ENCODE measurements at regions not wholly inside any gene's neighbourhood (a gene's known extent, or its start where the extent isn't known, plus 50 kb on each side); places are given as distances from the start of the nearest gene placed in this dataset.

DNA sequence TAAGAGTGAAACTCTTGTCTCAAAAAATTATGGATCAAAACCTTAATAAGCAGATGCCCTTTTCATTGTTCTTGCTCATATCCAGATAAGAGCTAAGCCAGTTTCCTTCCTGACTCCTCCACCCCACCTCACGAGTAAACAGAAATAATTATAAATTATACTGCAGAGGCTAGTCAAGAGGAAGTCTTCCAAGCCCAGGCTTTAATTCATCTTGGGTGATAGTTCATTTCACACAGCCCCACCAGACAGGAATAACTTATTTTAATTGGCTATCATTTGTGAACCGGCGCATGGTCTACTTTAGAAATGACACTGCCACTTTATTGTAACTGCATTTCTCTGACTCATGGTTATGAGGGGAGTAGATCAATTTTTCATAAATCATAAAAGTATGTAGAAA lies 102.0 kb downstream of the BTBD3 start:
- H3K9me3 ChIP-seq (ENCODE audit: control insufficient read depth, insufficient read depth, low read depth, low read length) = no peaks in the 10 kb centered on the region
- no peaks in the 10 kb centered on the region for H3K27me3 ChIP-seq (ENCODE audit: control insufficient read depth, insufficient read depth, low read length)
- no peaks in the 10 kb centered on the region for H3K79me2 ChIP-seq (ENCODE audit: control insufficient read depth, insufficient read depth, low read length)
- no peak for TF ChIP-seq CTCF (conservative IDR thresholded peaks at IDR 0.05 in 1 of 2, IDR thresholded peaks at IDR 0.05 in 1 of 2; ENCODE audit: low read depth in 1 of 2, low read length in 2 of 2)
- TF ChIP-seq EZH2 (IDR thresholded peaks at IDR 0.05; ENCODE audit: low read length, missing control alignments) = no peak
- H3K9ac ChIP-seq (ENCODE audit: insufficient read depth, low read length) = no peak overlapping the region
- no peak overlapping the region for H3K4me3 ChIP-seq (replicated peaks in 1 of 4; ENCODE audit: control extremely low read depth in 1 of 4, insufficient read depth in 1 of 4, low read depth in 3 of 4, low read length in 4 of 4)
- no peaks in the 10 kb centered on the region for H4K20me1 ChIP-seq (ENCODE audit: control insufficient read depth, extremely low read depth, insufficient read depth, low read length)
- DNase-seq (ENCODE audit: low read depth in 2 of 2) = no peak
- H3K27ac ChIP-seq (ENCODE audit: insufficient read depth, low read length) = no peak overlapping the region
- H3K4me2 ChIP-seq (ENCODE audit: extremely low read depth, insufficient read depth, low read length) = no peak overlapping the region
- H3K36me3 ChIP-seq (ENCODE audit: control insufficient read depth, insufficient read depth, low read length) = no peaks in the 10 kb centered on the region
- no peak overlapping the region for H2AFZ ChIP-seq (ENCODE audit: low read length)
- H3K4me1 ChIP-seq (ENCODE audit: control insufficient read depth, extremely low read depth, insufficient read depth, low read length) = no peaks in the 10 kb centered on the region

GRCh38 chr20:12020846-12021245 lies 103.2 kb downstream of the BTBD3 start:
- no peaks in the 10 kb centered on the region for H3K9me3 ChIP-seq (ENCODE audit: control insufficient read depth, insufficient read depth, low read depth, low read length)
- no peaks in the 10 kb centered on the region for H3K27me3 ChIP-seq (ENCODE audit: control insufficient read depth, insufficient read depth, low read length)
- no peaks in the 10 kb centered on the region for H4K20me1 ChIP-seq (ENCODE audit: control insufficient read depth, extremely low read depth, insufficient read depth, low read length)
- H3K4me2 ChIP-seq (ENCODE audit: extremely low read depth, insufficient read depth, low read length) = no peak overlapping the region
- TF ChIP-seq EZH2 (IDR thresholded peaks at IDR 0.05; ENCODE audit: low read length, missing control alignments) = no peak
- no peak for TF ChIP-seq CTCF (conservative IDR thresholded peaks at IDR 0.05 in 1 of 2, IDR thresholded peaks at IDR 0.05 in 1 of 2; ENCODE audit: low read depth in 1 of 2, low read length in 2 of 2)
- no peak overlapping the region for H3K27ac ChIP-seq (ENCODE audit: insufficient read depth, low read length)
- H3K79me2 ChIP-seq (ENCODE audit: control insufficient read depth, insufficient read depth, low read length) = no peaks in the 10 kb centered on the region
- no peaks in the 10 kb centered on the region for H3K4me1 ChIP-seq (ENCODE audit: control insufficient read depth, extremely low read depth, insufficient read depth, low read length)
- no peaks in the 10 kb centered on the region for H3K36me3 ChIP-seq (ENCODE audit: control insufficient read depth, insufficient read depth, low read length)
- DNase-seq (ENCODE audit: low read depth in 2 of 2) = no peak
- no peak overlapping the region for H3K4me3 ChIP-seq (replicated peaks in 1 of 4; ENCODE audit: control extremely low read depth in 1 of 4, insufficient read depth in 1 of 4, low read depth in 3 of 4, low read length in 4 of 4)
- H2AFZ ChIP-seq (ENCODE audit: low read length) = no peak overlapping the region
- H3K9ac ChIP-seq (ENCODE audit: insufficient read depth, low read length) = no peak overlapping the region

DNA sequence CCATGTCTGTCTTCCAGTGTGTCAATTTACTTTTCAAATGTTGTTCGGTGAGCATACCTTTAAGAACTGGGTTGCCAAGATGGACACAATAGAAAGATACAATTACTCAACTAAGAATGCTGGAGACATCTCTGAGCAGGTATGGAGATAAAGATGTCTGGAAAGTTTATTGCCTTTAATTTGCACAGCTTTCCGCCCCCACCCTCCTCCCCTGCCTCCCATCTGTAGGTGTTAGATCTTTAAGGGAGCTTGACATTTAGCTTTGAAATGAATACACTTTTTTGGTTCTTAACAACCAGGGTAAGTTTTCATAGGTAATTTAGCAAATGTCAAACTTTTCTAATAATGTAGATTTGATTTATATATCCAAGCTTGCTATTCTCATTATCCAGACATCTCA lies 104.4 kb downstream of the BTBD3 start:
- DNase-seq (ENCODE audit: low read depth in 2 of 2) = no peak
- Histone ChIP-seq H3K9ac (ENCODE audit: insufficient read depth, low read length) (no peak overlapping the region), H4K20me1 (ENCODE audit: control insufficient read depth, extremely low read depth, insufficient read depth, low read length) (no peaks in the 10 kb centered on the region), H3K4me2 (ENCODE audit: extremely low read depth, insufficient read depth, low read length) (no peak overlapping the region), H3K4me3 (replicated peaks in 1 of 4; ENCODE audit: control extremely low read depth in 1 of 4, insufficient read depth in 1 of 4, low read depth in 3 of 4, low read length in 4 of 4) (no peak overlapping the region), H3K9me3 (ENCODE audit: control insufficient read depth, insufficient read depth, low read depth, low read length) (no peaks in the 10 kb centered on the region), H3K27ac (ENCODE audit: insufficient read depth, low read length) (no peak overlapping the region), H3K4me1 (ENCODE audit: control insufficient read depth, extremely low read depth, insufficient read depth, low read length) (no peaks in the 10 kb centered on the region), H2AFZ (ENCODE audit: low read length) (no peak overlapping the region), H3K27me3 (ENCODE audit: control insufficient read depth, insufficient read depth, low read length) (no peaks in the 10 kb centered on the region), H3K36me3 (ENCODE audit: control insufficient read depth, insufficient read depth, low read length) (no peaks in the 10 kb centered on the region), H3K79me2 (ENCODE audit: control insufficient read depth, insufficient read depth, low read length) (no peaks in the 10 kb centered on the region)
- no peak for TF ChIP-seq CTCF (conservative IDR thresholded peaks at IDR 0.05 in 1 of 2, IDR thresholded peaks at IDR 0.05 in 1 of 2; ENCODE audit: low read depth in 1 of 2, low read length in 2 of 2)
- no peak for TF ChIP-seq EZH2 (IDR thresholded peaks at IDR 0.05; ENCODE audit: low read length, missing control alignments)
